ENCODE measurements at regions not wholly inside any gene's neighbourhood (a gene's known extent, or its start where the extent isn't known, plus 50 kb on each side); places are given as distances from the start of the nearest gene placed in this dataset.
"Not testable (repeated sequence)": the region's sequence is repeated elsewhere in the genome, so short reads cannot be mapped to it uniquely, and the experiment has no call there.

DNA sequence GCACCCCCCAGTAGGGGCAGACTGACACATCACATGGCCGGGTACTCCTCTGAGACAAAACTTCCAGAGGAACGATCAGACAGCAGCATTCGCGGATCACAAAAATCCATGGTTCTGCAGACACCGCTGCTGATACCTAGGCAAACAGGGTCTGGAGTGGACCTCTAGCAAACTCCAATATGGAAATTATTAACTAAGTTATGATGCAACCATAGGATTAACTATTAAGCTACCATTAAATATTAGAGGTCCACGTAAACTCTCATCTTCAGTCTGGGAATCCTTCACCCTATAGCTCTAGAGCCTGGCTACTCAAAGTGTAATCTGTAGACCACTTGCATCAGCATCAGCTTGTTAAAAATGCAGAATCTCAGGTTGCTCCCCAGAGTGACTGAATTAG is 191.1 kb upstream of the ANO5 start:
- not testable (repeated sequence) for TF ChIP-seq CTCF (IDR thresholded peaks at IDR 0.05; ENCODE audit: extremely low read depth in 1 of 2, insufficient read depth in 1 of 2, low read depth in 1 of 2, low read length in 2 of 2); POLR2A (IDR thresholded peaks at IDR 0.05; ENCODE audit: low read depth, low read length); JUN (IDR thresholded peaks at IDR 0.05; ENCODE audit: borderline replicate concordance, insufficient read depth, insufficient read length, low read depth); MYC (IDR thresholded peaks at IDR 0.05; ENCODE audit: low read depth, low read length); EZH2 (IDR thresholded peaks at IDR 0.05; ENCODE audit: borderline replicate concordance, low read depth, low read length, severe bottlenecking); MAX (IDR thresholded peaks at IDR 0.05; ENCODE audit: insufficient read depth, insufficient read length)

All from endothelial cell of umbilical vein (primary cell).